NB4 (cell line): ENCODE measurements at regions not wholly inside any gene's neighbourhood (a gene's known extent, or its start where the extent isn't known, plus 50 kb on each side); places are given as distances from the start of the nearest gene placed in this dataset.

ENCODE experiments used
- DNase-seq: peaks from one replicate; pipeline ENCODE4 v3.0.0; 2010; ENCODE audit warnings: low read depth
- H3K4me3 ChIP-seq: one replicate; pipeline ENCODE4 v1.5.1; 2011; ENCODE audit warnings: mild to moderate bottlenecking, low read depth, low read length, moderate library complexity
- MYC ChIP-seq: IDR thresholded peaks from 2 replicates; pipeline ENCODE4 v1.6.1; 2011; ENCODE audit warnings: low read depth, low read length
- POLR2A ChIP-seq: IDR thresholded peaks from 2 replicates; pipeline ENCODE4 v1.6.1; 2011; ENCODE audit warnings: mild to moderate bottlenecking; ENCODE audit not compliant: insufficient read length; ENCODE audit errors: extremely low read depth
- TF ChIP-seq, protein P1 (sequence below): IDR thresholded peaks from 2 replicates; pipeline ENCODE4 v1.6.1; 2011; ENCODE audit warnings: low read depth, low read length
- TF ChIP-seq, protein P2 (sequence below): IDR thresholded peaks from one replicate; pipeline ENCODE4 v1.5.1; 2012; ENCODE audit warnings: low read depth, low read length

DNA sequence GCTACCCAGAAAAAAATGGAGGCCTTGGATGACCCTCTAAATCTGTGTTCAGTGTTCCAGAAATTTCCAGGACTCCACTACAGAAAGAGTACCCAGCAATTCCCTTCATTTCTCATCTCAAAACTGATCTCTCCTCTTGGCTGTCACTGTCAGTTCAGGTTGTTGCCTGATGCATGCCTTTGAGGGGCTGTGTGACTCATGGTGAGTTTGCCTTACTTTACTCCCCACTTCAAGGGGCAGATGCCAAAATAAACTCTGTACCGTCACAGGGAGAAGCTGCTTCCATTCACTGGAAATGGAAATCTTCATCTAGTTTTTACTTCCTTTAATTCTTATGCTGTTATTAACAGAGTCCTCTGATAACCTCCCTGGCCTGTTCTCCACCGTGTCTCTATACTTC lies 1075.0 kb downstream of the DIAPH3 start:
- no peak for TF ChIP-seq MYC
- TF ChIP-seq, protein P1, sequence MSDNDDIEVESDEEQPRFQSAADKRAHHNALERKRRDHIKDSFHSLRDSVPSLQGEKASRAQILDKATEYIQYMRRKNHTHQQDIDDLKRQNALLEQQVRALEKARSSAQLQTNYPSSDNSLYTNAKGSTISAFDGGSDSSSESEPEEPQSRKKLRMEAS: no peak
- TF ChIP-seq POLR2A: no peak
- TF ChIP-seq, protein P2, sequence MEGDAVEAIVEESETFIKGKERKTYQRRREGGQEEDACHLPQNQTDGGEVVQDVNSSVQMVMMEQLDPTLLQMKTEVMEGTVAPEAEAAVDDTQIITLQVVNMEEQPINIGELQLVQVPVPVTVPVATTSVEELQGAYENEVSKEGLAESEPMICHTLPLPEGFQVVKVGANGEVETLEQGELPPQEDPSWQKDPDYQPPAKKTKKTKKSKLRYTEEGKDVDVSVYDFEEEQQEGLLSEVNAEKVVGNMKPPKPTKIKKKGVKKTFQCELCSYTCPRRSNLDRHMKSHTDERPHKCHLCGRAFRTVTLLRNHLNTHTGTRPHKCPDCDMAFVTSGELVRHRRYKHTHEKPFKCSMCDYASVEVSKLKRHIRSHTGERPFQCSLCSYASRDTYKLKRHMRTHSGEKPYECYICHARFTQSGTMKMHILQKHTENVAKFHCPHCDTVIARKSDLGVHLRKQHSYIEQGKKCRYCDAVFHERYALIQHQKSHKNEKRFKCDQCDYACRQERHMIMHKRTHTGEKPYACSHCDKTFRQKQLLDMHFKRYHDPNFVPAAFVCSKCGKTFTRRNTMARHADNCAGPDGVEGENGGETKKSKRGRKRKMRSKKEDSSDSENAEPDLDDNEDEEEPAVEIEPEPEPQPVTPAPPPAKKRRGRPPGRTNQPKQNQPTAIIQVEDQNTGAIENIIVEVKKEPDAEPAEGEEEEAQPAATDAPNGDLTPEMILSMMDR: no peak
- no peak overlapping the region for H3K4me3 ChIP-seq
- DNase-seq: no peak

DNA sequence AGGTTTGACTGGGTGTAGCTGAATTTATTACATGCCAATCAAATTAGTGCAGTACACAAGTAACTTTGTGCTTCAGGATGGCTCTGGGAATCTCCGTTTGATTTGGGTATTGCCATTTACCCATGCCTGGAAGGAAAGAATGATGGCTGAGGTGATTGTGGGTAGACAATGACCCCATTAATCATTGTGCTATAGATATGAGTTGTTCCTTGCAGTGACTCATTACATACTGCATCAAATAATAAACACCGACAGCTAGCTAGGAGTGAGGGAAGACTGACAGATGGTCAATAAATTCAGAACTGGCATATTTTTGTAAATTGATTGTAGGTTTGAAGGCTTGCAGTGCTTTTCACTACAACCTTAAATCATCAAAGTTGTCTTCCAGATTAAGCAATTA lies 1069.5 kb downstream of the DIAPH3 start:
- no peak for DNase-seq
- TF ChIP-seq, protein P2: no peak
- TF ChIP-seq, protein P1: no peak
- TF ChIP-seq POLR2A (no peak), MYC (no peak)
- no peak overlapping the region for H3K4me3 ChIP-seq

DNA sequence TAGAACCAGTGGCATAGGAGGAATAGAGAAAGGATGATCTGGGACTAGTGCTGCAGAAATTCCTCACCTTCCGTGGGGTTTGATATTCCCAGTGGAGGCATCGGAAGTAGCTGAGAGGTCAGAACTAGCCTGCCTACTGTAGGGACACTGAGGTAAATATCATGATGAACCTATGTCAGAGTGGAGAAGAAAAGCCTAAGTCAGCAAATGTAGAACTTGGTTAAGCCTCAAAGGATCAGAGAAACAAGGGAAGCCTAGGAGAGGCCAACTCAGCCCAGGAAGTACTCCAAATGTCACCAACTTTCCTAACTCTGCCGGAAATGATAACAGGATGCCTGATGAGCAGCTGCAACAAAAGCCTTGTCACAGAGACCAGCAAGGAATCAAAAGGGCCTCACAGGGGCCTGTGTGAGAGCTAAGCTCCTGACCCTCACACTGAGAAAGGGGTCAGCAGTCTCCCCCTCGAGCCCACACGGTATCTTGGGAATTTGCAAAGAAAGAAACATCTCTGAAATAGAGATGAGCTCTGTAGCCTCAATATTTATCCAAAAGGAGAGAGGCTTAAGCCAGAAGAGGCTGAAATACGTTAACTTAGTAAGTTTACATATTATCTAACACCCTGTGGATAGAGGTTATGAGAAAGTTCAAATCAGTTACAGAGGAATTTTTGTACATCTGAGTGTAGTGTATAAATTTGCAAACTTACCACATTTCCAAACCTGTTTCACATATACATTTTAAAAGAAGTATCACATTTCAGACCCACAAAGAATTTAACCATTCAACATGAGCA lies 1064.3 kb downstream of the DIAPH3 start:
- no peak for DNase-seq
- no peak overlapping the region for H3K4me3 ChIP-seq
- TF ChIP-seq, protein P1: no peak
- TF ChIP-seq POLR2A (no peak), MYC (no peak)
- TF ChIP-seq, protein P2: no peak

DNA sequence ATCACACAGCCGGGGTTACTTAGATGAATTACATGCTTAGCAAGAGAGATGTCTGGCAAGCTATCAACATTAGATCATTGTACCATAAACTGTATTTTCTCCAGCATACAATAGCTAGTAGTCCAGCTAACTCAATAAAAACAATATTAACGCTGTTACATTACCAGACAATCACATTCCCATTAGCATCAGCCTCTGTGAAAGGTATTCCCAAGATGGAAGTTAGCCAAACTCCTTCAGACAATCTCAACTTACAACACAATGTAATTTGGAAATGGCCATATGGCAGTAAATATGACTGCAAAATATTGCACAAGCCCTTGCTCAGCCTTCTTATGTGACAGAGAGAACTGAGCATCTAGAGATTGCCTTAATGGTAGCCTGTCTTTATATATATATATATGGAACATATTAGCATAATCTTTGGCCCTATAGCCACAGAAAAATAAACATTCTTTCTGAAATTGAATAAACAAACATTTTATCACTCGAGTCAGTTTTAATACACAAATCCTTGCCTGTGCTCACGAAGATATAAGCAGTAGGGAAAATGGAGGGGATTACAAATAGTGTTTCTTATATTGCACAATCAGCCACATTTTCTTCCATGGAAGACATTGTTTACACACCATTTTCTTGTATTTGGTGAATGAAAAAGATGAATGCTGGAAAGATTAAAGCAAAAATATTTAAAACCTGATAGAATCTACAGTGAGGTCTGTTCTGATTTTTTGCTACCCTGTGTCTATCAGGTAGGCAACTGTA lies 1060.5 kb downstream of the DIAPH3 start:
- no peak for DNase-seq
- no peak overlapping the region for H3K4me3 ChIP-seq
- TF ChIP-seq MYC (no peak), POLR2A (no peak)
- TF ChIP-seq, protein P2: no peak
- TF ChIP-seq, protein P1: no peak

DNA sequence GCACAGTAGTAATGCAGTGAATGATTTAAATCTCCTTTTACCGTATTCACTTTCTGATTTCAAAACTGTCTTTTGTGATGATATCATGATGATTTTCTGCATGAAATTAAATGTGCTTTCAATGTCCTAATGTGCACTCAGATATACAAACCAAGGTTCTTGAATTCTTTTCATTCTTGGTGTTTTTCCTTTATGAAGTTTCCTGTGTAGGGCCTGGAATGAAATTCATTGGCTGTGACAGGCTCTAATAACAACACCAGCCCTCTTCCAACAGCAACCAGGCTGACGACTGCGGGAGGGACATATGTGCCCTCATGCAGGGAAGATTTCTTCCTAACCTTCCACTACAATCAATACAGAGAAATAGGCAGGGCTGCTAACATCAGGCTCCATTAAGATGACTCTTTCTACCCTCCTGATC lies 1052.0 kb downstream of the DIAPH3 start:
- no peak overlapping the region for H3K4me3 ChIP-seq
- TF ChIP-seq, protein P1: no peak
- no peak for DNase-seq

DNA sequence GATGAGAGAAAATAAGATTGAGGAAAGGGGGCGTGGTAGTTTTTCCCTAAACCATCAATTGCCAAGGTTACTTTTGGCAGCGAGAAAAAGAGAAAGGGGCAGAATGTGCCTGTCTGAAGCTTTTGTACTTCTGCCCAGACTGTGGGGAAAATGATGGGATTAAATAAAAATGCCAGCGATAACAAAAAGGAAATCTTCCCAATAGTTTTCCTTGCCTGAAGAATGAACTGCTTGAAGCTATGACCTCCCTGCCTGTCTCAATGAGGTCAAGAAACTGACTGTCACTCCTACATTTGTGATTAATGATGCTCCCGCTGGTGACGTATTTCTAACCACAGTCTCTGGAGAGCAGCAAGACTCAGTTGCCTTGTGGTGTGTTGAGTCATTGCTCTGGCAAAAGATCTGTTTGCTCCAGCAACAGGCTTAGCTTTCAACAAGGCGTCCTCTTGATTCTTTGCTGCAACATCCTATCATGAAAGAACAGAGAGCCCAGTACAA lies 1051.5 kb downstream of the DIAPH3 start:
- peak; percentile 81 for DNase-seq
- H3K4me3 ChIP-seq: no peak overlapping the region
- TF ChIP-seq POLR2A (no peak), MYC (no peak)
- TF ChIP-seq, protein P1: no peak
- TF ChIP-seq, protein P2: no peak
